Suppressor macrophage treated with lipopolysaccharide for 4 hours (primary cell): ENCODE measurements at regions not wholly inside any gene's neighbourhood (a gene's known extent, or its start where the extent isn't known, plus 50 kb on each side); places are given as distances from the start of the nearest gene placed in this dataset.
"Not testable (repeated sequence)": the region's sequence is repeated elsewhere in the genome, so short reads cannot be mapped to it uniquely, and the experiment has no call there.

Experiments
- DNase-seq: peaks from one replicate; pipeline ENCODE4 v3.0.0-alpha.2; 2020

DNA sequence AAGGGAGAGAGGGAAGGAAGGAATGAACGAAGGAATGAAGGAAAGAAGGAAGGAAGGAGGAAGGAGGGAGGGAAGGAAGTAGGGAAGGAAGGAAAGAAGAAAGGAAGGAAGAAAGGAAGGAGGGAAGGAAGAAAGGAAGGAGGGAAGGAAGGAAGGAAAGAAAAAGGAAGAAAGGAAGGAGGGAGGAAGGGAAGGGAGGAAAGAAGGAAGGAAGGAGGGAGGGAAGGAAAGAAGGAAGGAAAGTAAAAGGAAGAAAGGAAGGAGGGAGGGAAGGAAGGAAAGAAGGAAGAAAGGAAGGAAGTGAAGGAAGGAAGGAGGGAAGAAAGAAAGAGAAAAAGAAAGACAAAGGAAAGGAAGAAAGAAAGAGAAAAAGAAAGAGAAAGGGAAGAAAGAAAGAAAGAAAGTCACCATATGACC lies 442.4 kb downstream of the RBFOX1 start:
- no peak for DNase-seq

DNA sequence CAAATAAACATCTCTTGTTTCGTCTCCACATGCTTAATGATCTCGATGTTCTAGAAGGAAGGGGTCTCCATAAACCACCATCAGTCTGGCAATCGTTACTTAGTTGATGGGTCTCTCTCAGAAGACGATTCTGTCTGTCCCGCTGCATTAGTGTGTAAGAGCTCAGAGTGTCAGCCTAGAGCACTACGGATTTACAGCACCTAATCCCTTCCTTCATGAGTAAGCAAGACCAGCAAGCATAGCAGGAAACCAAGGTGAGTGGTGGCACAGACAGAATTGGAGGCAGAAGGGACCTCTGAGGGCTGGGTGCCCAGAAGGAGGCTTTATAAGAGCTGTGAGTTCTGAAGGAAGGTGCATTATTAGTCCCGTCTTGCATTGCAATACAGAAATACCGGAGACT lies 440.1 kb downstream of the RBFOX1 start:
- DNase-seq: no peak

DNA sequence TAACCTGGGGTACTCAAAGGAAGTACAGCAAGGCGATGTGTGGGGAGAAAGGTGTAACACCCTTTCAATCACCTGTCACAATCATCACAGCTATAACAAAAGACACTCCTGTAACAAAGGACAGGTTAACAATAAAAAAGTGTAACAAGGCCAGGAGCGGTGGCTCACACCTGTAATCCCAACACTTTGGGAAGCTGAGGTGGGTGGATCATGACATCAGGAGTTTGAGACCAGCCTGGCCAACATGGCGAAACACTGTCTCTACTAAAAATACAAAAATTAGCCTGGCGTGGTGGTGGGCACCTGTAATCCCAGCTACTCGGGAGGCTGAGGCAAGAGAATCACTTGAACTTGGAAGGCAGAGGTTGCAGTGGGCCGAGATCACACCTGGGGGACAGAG lies 436.4 kb downstream of the RBFOX1 start:
- not testable (repeated sequence) for DNase-seq

- no peak for DNase-seq
Measured at GRCh38 chr16:7765079-7765550, 432.5 kb downstream of the RBFOX1 start.

DNA sequence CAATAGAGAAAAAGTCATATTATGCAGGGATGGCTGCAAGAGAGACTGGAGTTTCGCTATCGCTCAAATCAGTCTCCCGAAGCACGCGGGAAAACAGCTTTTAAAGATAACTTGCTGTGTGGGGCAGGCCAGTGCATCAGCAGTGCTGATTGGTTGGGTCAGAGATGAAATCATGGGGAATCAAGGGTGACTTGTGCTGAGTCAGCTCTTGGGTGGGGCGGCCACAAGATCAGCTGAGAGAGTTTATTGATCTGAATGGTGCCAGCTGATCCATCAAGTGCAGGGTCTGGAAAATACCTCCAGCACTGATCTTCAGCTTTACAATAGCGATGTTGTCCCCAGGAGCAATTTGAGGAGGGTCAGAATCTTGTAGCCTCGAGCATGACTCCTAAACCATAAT lies 430.5 kb downstream of the RBFOX1 start:
- no peak for DNase-seq
